ENCODE measurements at regions not wholly inside any gene's neighbourhood (a gene's known extent, or its start where the extent isn't known, plus 50 kb on each side); places are given as distances from the start of the nearest gene placed in this dataset.

DNA sequence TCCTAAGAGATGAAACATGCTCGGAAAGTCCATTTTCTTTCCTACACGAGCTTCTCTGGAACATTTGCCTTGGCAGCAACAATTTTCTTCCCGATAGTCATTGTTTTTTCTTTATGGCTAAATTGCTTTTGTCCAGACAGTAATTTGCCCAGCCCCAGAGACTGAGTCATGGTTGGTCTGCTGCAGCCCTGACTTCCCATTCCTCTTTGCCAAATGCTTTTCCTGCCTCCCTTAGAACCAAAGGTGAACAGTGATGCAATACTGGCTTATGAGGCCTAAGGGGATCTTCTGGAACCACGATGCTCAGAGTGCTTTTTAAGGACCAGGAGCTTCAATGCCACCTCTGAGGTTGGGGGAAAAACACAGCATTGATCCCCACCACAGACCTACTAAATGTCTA lies 1599.6 kb upstream of the TMEM132C start:
- in situ Hi-C loops (cut with MboI; ENCODE audit: low sequenced_read_pairs): no loop called here
- Histone ChIP-seq H3K36me3 (replicated peaks) (no peaks in the 10 kb centered on the region), H3K4me3 (no peak overlapping the region), H3K27me3 (ENCODE audit: low read depth) (no peaks in the 10 kb centered on the region), H3K4me1 (no peaks in the 10 kb centered on the region), H3K9me3 (no peaks in the 10 kb centered on the region)
- no peak for DNase-seq (ENCODE audit: low spot score in 2 of 2)

DNA sequence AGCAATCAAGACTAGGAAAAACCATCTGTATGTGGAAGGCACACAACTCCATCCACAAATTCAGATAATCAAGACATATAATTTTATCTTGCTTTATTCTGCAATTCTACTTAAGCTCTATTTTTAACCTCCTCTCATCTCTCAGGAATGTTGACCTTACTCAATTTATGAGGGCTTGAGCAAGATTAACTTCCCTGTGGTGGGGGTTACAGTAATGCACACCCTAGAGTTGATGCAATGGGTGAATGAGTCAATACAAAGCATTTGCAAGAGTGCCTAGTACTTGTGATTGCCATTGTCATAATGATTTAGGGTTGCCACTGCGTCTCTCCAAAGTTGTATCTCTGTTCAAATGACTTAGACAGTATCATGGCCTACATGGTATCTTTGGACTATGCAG lies 1598.4 kb upstream of the TMEM132C start:
- no peaks in the 10 kb centered on the region for H3K27me3 ChIP-seq (ENCODE audit: low read depth)
- DNase-seq (ENCODE audit: low spot score in 2 of 2): no peak
- no peak overlapping the region for H3K4me3 ChIP-seq
- no peaks in the 10 kb centered on the region for H3K36me3 ChIP-seq (replicated peaks)
- in situ Hi-C loops (cut with MboI; ENCODE audit: low sequenced_read_pairs): no loop called here
- H3K4me1 ChIP-seq: no peaks in the 10 kb centered on the region
- H3K9me3 ChIP-seq: no peaks in the 10 kb centered on the region

DNA sequence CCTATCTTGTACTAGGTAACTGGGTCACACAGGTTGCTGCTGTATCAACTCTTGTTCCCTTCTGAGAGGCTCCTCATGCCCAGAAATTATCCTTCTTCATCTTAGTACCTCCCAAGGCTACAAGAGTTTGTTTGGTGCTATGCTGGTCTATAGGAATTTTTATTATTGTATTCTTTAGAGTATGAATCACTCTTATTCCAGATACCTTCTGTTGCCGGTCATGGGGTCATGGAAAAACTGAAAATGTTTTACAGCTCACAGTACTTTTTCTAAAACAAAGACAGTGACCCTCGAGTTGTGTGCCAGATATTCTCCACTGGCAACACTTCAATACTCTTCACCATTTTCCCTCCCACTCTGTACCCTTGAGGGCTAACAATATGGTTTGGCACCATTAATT lies 1598.0 kb upstream of the TMEM132C start:
- Histone ChIP-seq H3K4me1 (no peaks in the 10 kb centered on the region), H3K27me3 (ENCODE audit: low read depth) (no peaks in the 10 kb centered on the region), H3K4me3 (no peak overlapping the region), H3K36me3 (replicated peaks) (no peaks in the 10 kb centered on the region), H3K9me3 (no peaks in the 10 kb centered on the region)
- in situ Hi-C loops (cut with MboI; ENCODE audit: low sequenced_read_pairs): no loop called here
- no peak for DNase-seq (ENCODE audit: low spot score in 2 of 2)

DNA sequence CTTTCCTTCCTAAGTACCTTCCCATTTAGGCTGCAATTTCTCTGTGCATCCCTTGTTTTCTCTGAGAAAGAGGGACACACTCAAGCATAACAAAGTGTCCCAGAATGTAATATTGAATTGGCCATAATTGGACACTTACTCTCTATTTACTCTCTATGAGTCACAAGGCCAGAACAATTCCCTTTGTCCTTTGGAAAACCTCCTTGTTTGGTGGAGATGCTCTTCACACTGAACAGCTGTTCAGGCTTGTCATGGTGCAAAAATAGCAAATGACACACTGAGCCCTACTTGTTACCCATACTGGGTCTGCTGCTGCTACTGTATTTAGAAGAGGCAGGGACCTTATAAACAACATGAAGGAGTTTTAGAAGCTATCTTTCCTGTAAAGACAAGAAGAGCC lies 1590.5 kb upstream of the TMEM132C start:
- in situ Hi-C loops (cut with MboI; ENCODE audit: low sequenced_read_pairs): no loop called here
- DNase-seq (ENCODE audit: low spot score in 2 of 2): no peak

DNA sequence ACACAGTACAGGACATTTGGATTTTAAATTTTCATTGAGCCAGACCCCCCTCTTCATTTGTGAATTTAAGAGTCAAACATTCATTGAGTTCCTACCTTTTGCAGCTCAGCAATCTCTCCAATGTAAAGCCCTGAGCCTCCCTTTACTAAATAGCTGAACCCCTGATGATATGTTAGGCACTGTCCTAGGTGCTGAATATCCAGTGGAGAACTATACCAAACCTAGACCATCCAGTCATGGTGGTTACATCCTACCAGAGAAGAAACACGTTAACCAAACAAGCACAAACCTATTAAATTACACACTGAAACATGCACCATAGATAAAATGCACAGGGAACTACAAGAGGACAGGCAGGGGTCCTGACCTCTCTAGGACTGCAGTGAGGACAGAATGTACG lies 1585.3 kb upstream of the TMEM132C start:
- H3K4me3 ChIP-seq: no peak overlapping the region
- in situ Hi-C loops (cut with MboI; ENCODE audit: low sequenced_read_pairs): no loop called here
- DNase-seq (ENCODE audit: low spot score in 2 of 2): no peak

More for the DNA sequence above, 1590.5 kb upstream of the TMEM132C start:
- Histone ChIP-seq H3K36me3 (replicated peaks) (no peaks in the 10 kb centered on the region), H3K4me3 (no peak overlapping the region), H3K27me3 (ENCODE audit: low read depth) (no peaks in the 10 kb centered on the region), H3K4me1 (no peaks in the 10 kb centered on the region), H3K9me3 (no peaks in the 10 kb centered on the region)

DNA sequence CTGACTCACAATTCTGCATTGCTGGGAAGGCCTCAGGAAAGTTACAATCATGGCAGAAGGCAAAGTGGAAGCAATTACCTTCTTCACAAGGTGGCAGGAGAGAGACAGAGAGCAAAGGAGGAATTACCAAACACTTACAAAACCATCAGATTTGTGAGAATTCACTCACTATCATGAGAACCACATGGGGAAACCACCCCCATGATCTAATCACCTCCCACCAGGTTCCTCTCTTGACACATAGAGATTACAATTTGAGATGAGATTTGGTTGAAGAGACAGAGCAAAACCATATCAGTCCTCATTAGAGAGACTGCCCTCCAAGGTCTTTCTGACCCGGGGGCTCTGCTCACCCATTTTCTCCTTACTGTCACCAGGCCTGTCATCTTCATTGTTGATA lies 1582.3 kb upstream of the TMEM132C start:
- no peaks in the 10 kb centered on the region for H3K27me3 ChIP-seq (ENCODE audit: low read depth)
- no peaks in the 10 kb centered on the region for H3K36me3 ChIP-seq (replicated peaks)
- no peaks in the 10 kb centered on the region for H3K4me1 ChIP-seq
- no peaks in the 10 kb centered on the region for H3K9me3 ChIP-seq
- no peak overlapping the region for H3K4me3 ChIP-seq
- in situ Hi-C loops (cut with MboI; ENCODE audit: low sequenced_read_pairs): no loop called here
- DNase-seq (ENCODE audit: low spot score in 2 of 2): no peak

More for the DNA sequence above, 1585.3 kb upstream of the TMEM132C start:
- Histone ChIP-seq H3K9me3 (no peaks in the 10 kb centered on the region), H3K4me1 (no peaks in the 10 kb centered on the region), H3K27me3 (ENCODE audit: low read depth) (no peaks in the 10 kb centered on the region), H3K36me3 (replicated peaks) (no peaks in the 10 kb centered on the region)

DNA sequence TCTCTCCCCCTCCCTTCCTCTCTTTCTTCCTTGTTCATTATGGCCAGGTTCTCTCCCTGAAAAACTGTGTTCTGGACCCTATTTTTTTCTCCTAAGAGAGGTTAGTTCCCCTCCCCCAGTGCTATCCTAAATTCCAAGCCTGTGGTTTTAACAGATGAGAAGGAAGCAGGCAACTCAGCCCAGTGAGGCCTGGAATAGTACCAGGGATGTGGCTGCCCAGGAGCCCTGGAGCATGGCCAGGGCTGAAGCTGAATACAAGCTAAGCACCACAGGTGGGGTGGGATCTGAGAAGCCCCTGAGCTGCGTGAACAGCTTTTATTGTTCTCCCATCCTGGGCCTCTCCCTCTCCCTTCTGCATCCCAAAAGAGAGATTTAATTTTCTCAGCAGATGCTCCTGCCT lies 1581.3 kb upstream of the TMEM132C start:
- in situ Hi-C loops (cut with MboI; ENCODE audit: low sequenced_read_pairs): no loop called here
- no peak overlapping the region for H3K4me3 ChIP-seq
- no peaks in the 10 kb centered on the region for H3K36me3 ChIP-seq (replicated peaks)
- no peak for DNase-seq (ENCODE audit: low spot score in 2 of 2)
- H3K4me1 ChIP-seq: no peaks in the 10 kb centered on the region
- H3K9me3 ChIP-seq: no peaks in the 10 kb centered on the region
- no peaks in the 10 kb centered on the region for H3K27me3 ChIP-seq (ENCODE audit: low read depth)

DNA sequence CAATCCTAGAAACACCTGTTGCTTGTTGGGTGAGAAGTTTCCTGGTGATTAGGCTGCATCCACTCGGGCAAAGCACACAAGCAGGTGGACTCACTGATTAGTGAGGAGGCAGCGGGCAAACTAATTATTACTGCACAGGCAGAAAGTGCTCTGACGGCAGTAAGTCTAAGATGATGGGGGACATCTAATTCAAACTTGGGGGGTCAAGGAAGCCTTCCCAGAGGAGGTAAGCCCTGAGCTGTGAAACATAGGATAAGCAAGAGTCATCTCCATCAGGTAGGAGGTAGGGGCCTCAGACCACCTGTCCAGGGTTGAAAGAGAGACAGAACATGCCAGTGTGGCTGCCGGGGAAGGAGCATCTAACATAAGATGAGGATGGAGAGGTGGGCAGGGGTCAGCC lies 1578.4 kb upstream of the TMEM132C start:
- Histone ChIP-seq H3K36me3 (replicated peaks) (no peaks in the 10 kb centered on the region), H3K4me1 (no peaks in the 10 kb centered on the region), H3K4me3 (no peak overlapping the region), H3K9me3 (no peaks in the 10 kb centered on the region; the same call in 1 of the 2 replicates), H3K27me3 (ENCODE audit: low read depth) (no peaks in the 10 kb centered on the region)
- in situ Hi-C loops (cut with MboI; ENCODE audit: low sequenced_read_pairs): no loop called here
- no peak for DNase-seq (ENCODE audit: low spot score in 2 of 2)

DNA sequence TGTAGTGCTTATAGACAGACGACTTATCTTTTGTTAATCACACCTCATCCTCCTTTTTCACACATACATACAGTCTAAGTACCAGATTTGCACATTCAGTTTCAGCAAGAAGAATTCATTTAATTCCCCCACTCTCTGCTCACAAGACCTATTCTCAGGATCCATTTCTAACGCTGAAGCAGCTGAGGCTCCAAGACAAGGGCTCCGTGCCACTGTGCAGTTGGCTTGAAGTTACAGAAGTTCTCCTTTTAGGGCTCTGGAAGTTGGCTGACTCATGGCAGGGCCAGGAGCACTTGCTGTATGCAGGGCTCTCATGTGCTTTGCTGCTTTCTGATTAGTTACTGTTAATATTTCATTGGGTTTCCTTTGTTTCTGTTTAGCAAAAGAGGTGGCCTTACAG lies 1566.9 kb upstream of the TMEM132C start:
- H3K27me3 ChIP-seq (ENCODE audit: low read depth): no peaks in the 10 kb centered on the region
- no peak for DNase-seq (ENCODE audit: low spot score in 2 of 2)
- no peak overlapping the region for H3K4me3 ChIP-seq
- in situ Hi-C loops (cut with MboI; ENCODE audit: low sequenced_read_pairs): no loop called here
- no peaks in the 10 kb centered on the region for H3K9me3 ChIP-seq
- no peaks in the 10 kb centered on the region for H3K4me1 ChIP-seq
- no peaks in the 10 kb centered on the region for H3K36me3 ChIP-seq (replicated peaks)

DNA sequence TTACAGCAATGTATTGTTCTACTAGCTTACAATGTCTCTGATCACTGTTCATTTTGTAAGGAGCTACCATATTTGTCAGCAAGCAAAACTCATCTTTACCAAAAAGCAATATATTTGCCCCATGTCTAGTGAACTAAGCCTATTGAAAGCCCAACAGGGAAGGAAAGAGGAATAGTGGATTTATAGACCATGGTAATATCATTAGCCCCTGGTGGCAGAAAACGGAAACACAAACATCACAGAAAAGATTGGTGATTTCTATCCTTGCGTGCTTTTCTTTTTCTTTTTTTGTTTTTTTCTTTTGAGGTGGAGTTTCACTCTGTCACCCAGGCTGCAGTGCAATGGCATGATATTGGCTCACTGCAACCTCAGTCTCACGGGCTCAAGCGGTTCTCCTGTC lies 1562.4 kb upstream of the TMEM132C start:
- no peak for DNase-seq (ENCODE audit: low spot score in 2 of 2)

DNA sequence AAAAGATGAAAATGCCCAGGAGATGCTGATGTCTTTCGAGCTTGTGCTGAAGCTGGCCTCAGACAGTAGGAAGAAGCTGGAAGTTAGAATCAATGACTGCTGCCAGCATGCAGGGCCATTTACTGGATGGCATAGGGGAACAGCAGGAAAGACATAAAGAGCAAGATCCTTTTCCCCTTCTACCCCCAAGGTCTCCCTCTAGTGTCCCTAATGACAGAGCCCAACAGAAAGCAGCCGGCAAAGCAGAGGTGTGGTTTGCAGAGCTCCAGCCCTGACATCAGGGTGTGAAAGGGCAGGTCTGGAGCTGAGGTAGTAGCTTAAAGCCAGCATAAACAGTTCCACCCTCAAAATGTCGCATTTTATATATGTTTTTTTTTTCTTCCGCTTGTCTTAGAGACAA lies 1560.7 kb upstream of the TMEM132C start:
- H3K27me3 ChIP-seq (ENCODE audit: low read depth): no peaks in the 10 kb centered on the region
- no peak for DNase-seq (ENCODE audit: low spot score in 2 of 2)
- in situ Hi-C loops (cut with MboI; ENCODE audit: low sequenced_read_pairs): no loop called here
- H3K9me3 ChIP-seq: no peaks in the 10 kb centered on the region
- no peaks in the 10 kb centered on the region for H3K4me1 ChIP-seq
- no peaks in the 10 kb centered on the region for H3K36me3 ChIP-seq (replicated peaks)
- H3K4me3 ChIP-seq: no peak overlapping the region

More for the DNA sequence above, 1562.4 kb upstream of the TMEM132C start:
- in situ Hi-C loops (cut with MboI; ENCODE audit: low sequenced_read_pairs): no loop called here
- H3K4me3 ChIP-seq: no peak overlapping the region
- no peaks in the 10 kb centered on the region for H3K9me3 ChIP-seq
- H3K4me1 ChIP-seq: no peaks in the 10 kb centered on the region
- no peaks in the 10 kb centered on the region for H3K27me3 ChIP-seq (ENCODE audit: low read depth)
- H3K36me3 ChIP-seq (replicated peaks): no peaks in the 10 kb centered on the region

DNA sequence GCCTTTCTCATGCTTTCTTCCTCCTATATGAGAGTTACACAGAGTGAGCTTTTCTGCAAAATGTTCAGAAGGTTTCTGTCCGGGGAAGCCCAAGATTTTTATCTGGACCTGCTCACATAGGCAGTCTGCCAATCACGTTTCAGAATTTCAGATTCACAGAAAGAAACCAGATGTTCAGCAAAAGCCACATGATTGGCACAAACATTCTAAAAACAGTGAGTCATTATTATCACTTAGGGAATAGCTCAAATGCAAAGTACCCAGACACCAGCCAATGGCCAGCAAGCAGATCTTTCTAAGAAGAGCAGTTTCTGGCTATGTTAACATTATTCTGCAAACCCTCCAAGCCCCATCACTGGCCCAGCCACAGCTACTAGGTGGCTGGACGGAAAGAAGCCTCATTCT lies 1558.5 kb upstream of the TMEM132C start:
- no peaks in the 10 kb centered on the region for H3K4me1 ChIP-seq
- H3K27me3 ChIP-seq (ENCODE audit: low read depth): no peaks in the 10 kb centered on the region
- in situ Hi-C loops (cut with MboI; ENCODE audit: low sequenced_read_pairs): no loop called here
- no peaks in the 10 kb centered on the region for H3K36me3 ChIP-seq (replicated peaks)
- DNase-seq (ENCODE audit: low spot score in 2 of 2): no peak
- H3K4me3 ChIP-seq: no peak overlapping the region
- no peaks in the 10 kb centered on the region for H3K9me3 ChIP-seq

DNA sequence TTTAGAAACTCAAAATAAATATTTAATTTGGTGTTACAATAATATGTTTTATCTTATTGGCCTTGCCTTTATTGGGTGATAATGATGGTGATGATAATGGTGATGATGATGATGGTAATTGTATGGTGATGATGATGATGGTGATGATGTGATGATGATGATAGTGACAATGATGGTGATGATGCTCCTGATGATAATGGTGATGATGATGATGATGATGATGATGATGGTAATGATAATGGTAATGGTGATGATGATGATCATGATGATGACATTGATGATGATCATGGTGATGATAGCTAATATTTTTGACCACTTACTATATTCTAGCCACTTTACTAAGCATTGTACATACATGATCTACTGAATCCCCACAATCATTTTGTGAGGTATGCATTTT lies 1548.6 kb upstream of the TMEM132C start:
- in situ Hi-C loops (cut with MboI; ENCODE audit: low sequenced_read_pairs): no loop called here
- Histone ChIP-seq H3K4me3 (no peak overlapping the region), H3K4me1 (no peaks in the 10 kb centered on the region), H3K27me3 (ENCODE audit: low read depth) (no peaks in the 10 kb centered on the region), H3K36me3 (replicated peaks) (no peaks in the 10 kb centered on the region), H3K9me3 (no peaks in the 10 kb centered on the region)
- no peak for DNase-seq (ENCODE audit: low spot score in 2 of 2)

DNA sequence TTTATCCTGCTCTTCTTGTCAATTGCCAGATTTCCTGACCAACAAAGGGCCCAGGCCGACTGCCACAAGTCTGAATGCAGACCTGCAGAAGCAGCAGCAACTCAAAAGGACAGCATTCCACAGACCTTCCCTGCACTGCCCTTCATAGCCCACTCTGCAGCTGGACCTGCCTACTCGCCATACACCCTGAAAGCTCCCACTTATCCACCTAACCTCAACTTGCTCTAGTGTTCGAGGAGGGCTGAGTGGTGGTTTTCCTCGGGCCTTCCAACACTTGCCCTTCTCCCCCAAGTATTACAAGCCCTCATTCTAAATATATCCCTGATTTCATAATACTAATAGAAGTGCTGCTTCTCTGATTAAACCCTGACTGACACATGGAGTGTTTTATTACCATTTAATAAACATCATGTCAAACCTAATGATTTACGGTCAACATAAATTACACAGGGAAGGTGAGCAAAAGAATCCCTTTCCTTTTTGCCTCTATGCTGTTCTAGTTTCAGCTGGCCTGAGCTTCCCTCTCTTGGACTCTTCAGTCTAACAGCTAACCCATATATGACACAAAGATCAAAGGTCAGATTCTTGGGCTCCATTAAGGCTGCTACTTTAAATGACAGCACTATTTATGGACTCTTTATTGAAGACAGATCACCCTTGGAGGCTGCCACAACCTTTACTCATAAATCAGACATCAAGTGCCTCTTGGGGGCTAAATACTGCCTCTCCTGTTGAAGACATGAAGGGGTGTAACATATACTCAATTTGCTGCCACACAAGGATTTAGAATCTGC lies 1546.9 kb upstream of the TMEM132C start:
- Histone ChIP-seq H3K4me1 (no peaks in the 10 kb centered on the region), H3K27me3 (ENCODE audit: low read depth) (no peaks in the 10 kb centered on the region), H3K9me3 (no peaks in the 10 kb centered on the region), H3K4me3 (no peak overlapping the region), H3K36me3 (replicated peaks) (no peaks in the 10 kb centered on the region)
- in situ Hi-C loops (cut with MboI; ENCODE audit: low sequenced_read_pairs): no loop called here
- DNase-seq (ENCODE audit: low spot score in 2 of 2): no peak

All from HAP-1 (cell line).